ENCODE measurements at regions not wholly inside any gene's neighbourhood (a gene's known extent, or its start where the extent isn't known, plus 50 kb on each side); places are given as distances from the start of the nearest gene placed in this dataset.
A peak's percentile ranks its signal among the peaks of the same experiment; 100 is the strongest.

GRCh38 chr11:106242718-106243415 is 165.4 kb downstream of the AASDHPPT start:
- H3K9ac ChIP-seq (ENCODE audit: insufficient read depth, low read length) = no peak overlapping the region
- H3K79me2 ChIP-seq (ENCODE audit: control insufficient read depth, insufficient read depth, low read length) = no peaks in the 10 kb centered on the region
- H3K36me3 ChIP-seq (ENCODE audit: control insufficient read depth, insufficient read depth, low read length) = no peaks in the 10 kb centered on the region
- no peak overlapping the region for H3K27ac ChIP-seq (ENCODE audit: insufficient read depth, low read length)
- no peaks in the 10 kb centered on the region for H3K4me1 ChIP-seq (ENCODE audit: control insufficient read depth, extremely low read depth, insufficient read depth, low read length)
- no peaks in the 10 kb centered on the region for H3K27me3 ChIP-seq (ENCODE audit: control insufficient read depth, insufficient read depth, low read length)
- H3K9me3 ChIP-seq (ENCODE audit: control insufficient read depth, insufficient read depth, low read depth, low read length) = no peaks in the 10 kb centered on the region
- no peak overlapping the region for H2AFZ ChIP-seq (ENCODE audit: low read length)
- H4K20me1 ChIP-seq (ENCODE audit: control insufficient read depth, extremely low read depth, insufficient read depth, low read length) = no peaks in the 10 kb centered on the region
- DNase-seq (ENCODE audit: low read depth in 2 of 2) = peak in 1 of 2 donors; percentile 65
- TF ChIP-seq EZH2 (IDR thresholded peaks at IDR 0.05; ENCODE audit: low read length, missing control alignments) = no peak
- no peak for TF ChIP-seq CTCF (conservative IDR thresholded peaks at IDR 0.05 in 1 of 2, IDR thresholded peaks at IDR 0.05 in 1 of 2; ENCODE audit: low read depth in 1 of 2, low read length in 2 of 2)
- H3K4me2 ChIP-seq (ENCODE audit: extremely low read depth, insufficient read depth, low read length) = no peak overlapping the region
- H3K4me3 ChIP-seq (replicated peaks in 1 of 4; ENCODE audit: control extremely low read depth in 1 of 4, insufficient read depth in 1 of 4, low read depth in 3 of 4, low read length in 4 of 4) = no peak overlapping the region

- Histone ChIP-seq H2AFZ (ENCODE audit: low read length) (no peak overlapping the region), H3K9me3 (ENCODE audit: control insufficient read depth, insufficient read depth, low read depth, low read length) (no peaks in the 10 kb centered on the region), H3K27me3 (ENCODE audit: control insufficient read depth, insufficient read depth, low read length) (no peaks in the 10 kb centered on the region), H3K36me3 (ENCODE audit: control insufficient read depth, insufficient read depth, low read length) (no peaks in the 10 kb centered on the region), H3K9ac (ENCODE audit: insufficient read depth, low read length) (no peak overlapping the region), H3K79me2 (ENCODE audit: control insufficient read depth, insufficient read depth, low read length) (no peaks in the 10 kb centered on the region), H3K4me3 (replicated peaks in 1 of 4; ENCODE audit: control extremely low read depth in 1 of 4, insufficient read depth in 1 of 4, low read depth in 3 of 4, low read length in 4 of 4) (no peak overlapping the region), H3K4me1 (ENCODE audit: control insufficient read depth, extremely low read depth, insufficient read depth, low read length) (peaks cover 2% of the 10 kb centered on the region), H3K4me2 (ENCODE audit: extremely low read depth, insufficient read depth, low read length) (no peak overlapping the region), H4K20me1 (ENCODE audit: control insufficient read depth, extremely low read depth, insufficient read depth, low read length) (no peaks in the 10 kb centered on the region), H3K27ac (ENCODE audit: insufficient read depth, low read length) (no peak overlapping the region)
- TF ChIP-seq EZH2 (IDR thresholded peaks at IDR 0.05; ENCODE audit: low read length, missing control alignments) = no peak
- no peak for TF ChIP-seq CTCF (conservative IDR thresholded peaks at IDR 0.05 in 1 of 2, IDR thresholded peaks at IDR 0.05 in 1 of 2; ENCODE audit: low read depth in 1 of 2, low read length in 2 of 2)
- no peak for DNase-seq (ENCODE audit: low read depth in 2 of 2)
Measured at GRCh38 chr11:106246495-106246894, 169.0 kb downstream of the AASDHPPT start.

GRCh38 chr11:106249617-106250239 is 172.3 kb downstream of the AASDHPPT start:
- Histone ChIP-seq H3K4me2 (ENCODE audit: extremely low read depth, insufficient read depth, low read length) (no peak overlapping the region), H3K9ac (ENCODE audit: insufficient read depth, low read length) (no peak overlapping the region), H3K27me3 (ENCODE audit: control insufficient read depth, insufficient read depth, low read length) (no peaks in the 10 kb centered on the region), H4K20me1 (ENCODE audit: control insufficient read depth, extremely low read depth, insufficient read depth, low read length) (no peaks in the 10 kb centered on the region), H3K4me3 (replicated peaks in 1 of 4; ENCODE audit: control extremely low read depth in 1 of 4, insufficient read depth in 1 of 4, low read depth in 3 of 4, low read length in 4 of 4) (no peak overlapping the region), H2AFZ (ENCODE audit: low read length) (no peak overlapping the region), H3K79me2 (ENCODE audit: control insufficient read depth, insufficient read depth, low read length) (no peaks in the 10 kb centered on the region), H3K36me3 (ENCODE audit: control insufficient read depth, insufficient read depth, low read length) (no peaks in the 10 kb centered on the region), H3K27ac (ENCODE audit: insufficient read depth, low read length) (no peak overlapping the region), H3K4me1 (ENCODE audit: control insufficient read depth, extremely low read depth, insufficient read depth, low read length) (peaks cover 2% of the 10 kb centered on the region), H3K9me3 (ENCODE audit: control insufficient read depth, insufficient read depth, low read depth, low read length) (no peaks in the 10 kb centered on the region)
- TF ChIP-seq CTCF (conservative IDR thresholded peaks at IDR 0.05 in 1 of 2, IDR thresholded peaks at IDR 0.05 in 1 of 2; ENCODE audit: low read depth in 1 of 2, low read length in 2 of 2) = no peak
- DNase-seq (ENCODE audit: low read depth in 2 of 2) = peak in 1 of 2 donors; percentile 92
